ENCODE measurements at regions not wholly inside any gene's neighbourhood (a gene's known extent, or its start where the extent isn't known, plus 50 kb on each side); places are given as distances from the start of the nearest gene placed in this dataset.

DNA sequence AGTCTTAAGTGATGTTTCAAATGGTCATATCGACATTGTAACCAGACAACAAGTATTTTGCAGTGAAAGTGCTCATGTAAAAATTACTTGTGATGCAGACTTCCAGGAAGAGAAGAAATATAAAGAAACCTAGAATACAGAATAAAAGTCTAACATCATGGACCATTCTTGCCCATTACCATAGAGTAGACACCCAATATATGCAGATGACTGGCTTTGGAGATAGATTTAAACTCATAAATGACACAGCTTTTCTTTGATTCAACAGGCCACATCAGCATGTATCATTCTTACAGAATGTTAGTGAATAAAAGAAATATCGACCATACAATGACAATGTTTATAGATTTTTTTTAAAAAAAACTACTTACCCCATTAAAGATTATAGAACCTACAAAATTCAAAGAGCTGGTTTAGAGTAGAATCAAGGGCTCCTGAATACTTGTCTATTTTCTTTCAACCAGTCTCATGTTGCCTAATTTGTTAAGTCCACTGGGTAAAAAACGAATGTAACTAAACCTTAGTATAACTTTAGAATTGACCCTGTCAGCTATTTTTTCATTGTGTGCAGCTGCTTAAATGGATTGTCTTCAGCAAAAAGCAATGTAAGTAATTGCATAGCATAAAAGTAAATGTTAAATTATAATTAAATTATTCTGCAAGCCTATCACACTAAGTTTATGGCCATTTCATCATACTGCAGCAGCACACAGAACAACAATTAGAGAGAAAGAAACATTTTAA, 268.7 kb upstream of the AGTR1 start:
- Histone ChIP-seq H3K4me3 (ENCODE audit: low read length) (no peak overlapping the region), H3K36me3 (ENCODE audit: insufficient read depth, low read length) (no peaks in the 10 kb centered on the region), H3K27ac (ENCODE audit: low read length) (no peak overlapping the region), H3K9ac (ENCODE audit: low read length) (no peak overlapping the region), H3K4me2 (ENCODE audit: low read depth, low read length, poor library complexity, severe bottlenecking) (no peak overlapping the region), H4K20me1 (ENCODE audit: insufficient read depth, low read depth, low read length) (no peaks in the 10 kb centered on the region), H3K79me2 (ENCODE audit: low read length) (no peaks in the 10 kb centered on the region), H3K27me3 (ENCODE audit: low read length) (no peaks in the 10 kb centered on the region), H3K9me3 (ENCODE audit: low read length) (no peaks in the 10 kb centered on the region), H2AFZ (ENCODE audit: low read length) (no peak overlapping the region), H3K4me1 (ENCODE audit: low read length) (no peaks in the 10 kb centered on the region), H3K9me2 (replicated peaks; ENCODE audit: insufficient read depth, low read length) (no peaks in the 10 kb centered on the region)
- no peak for DNase-seq

DNA sequence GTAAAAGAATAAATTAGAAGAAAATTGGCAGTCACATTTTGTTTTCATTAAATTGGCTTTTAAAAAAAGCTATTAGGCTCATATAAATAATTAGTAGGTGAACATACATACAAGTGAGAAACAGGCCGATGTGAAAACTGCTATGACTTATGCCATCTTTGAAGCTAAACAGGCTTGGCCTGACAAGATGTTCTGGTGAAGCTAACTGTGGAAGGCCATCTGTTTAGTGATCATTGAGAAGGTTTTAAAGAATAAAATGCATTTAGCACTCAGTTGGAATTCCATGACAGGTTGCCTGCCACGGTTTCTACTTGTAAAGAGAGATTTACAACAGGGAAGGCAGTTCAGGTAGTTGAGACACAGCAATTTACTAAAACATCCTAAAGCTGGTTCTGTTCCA, 264.0 kb upstream of the AGTR1 start:
- no peak for DNase-seq
- no peaks in the 10 kb centered on the region for H3K9me3 ChIP-seq (ENCODE audit: low read length)
- no peaks in the 10 kb centered on the region for H3K4me1 ChIP-seq (ENCODE audit: low read length)
- H2AFZ ChIP-seq (ENCODE audit: low read length), result no peak overlapping the region
- H3K27ac ChIP-seq (ENCODE audit: low read length), result no peak overlapping the region
- no peaks in the 10 kb centered on the region for H3K9me2 ChIP-seq (replicated peaks; ENCODE audit: insufficient read depth, low read length)
- H3K4me3 ChIP-seq (ENCODE audit: low read length), result no peak overlapping the region
- no peak overlapping the region for H3K9ac ChIP-seq (ENCODE audit: low read length)
- no peak overlapping the region for H3K4me2 ChIP-seq (ENCODE audit: low read depth, low read length, poor library complexity, severe bottlenecking)
- no peaks in the 10 kb centered on the region for H3K27me3 ChIP-seq (ENCODE audit: low read length)
- H3K79me2 ChIP-seq (ENCODE audit: low read length), result no peaks in the 10 kb centered on the region
- H4K20me1 ChIP-seq (ENCODE audit: insufficient read depth, low read depth, low read length), result no peaks in the 10 kb centered on the region
- H3K36me3 ChIP-seq (ENCODE audit: insufficient read depth, low read length), result no peaks in the 10 kb centered on the region

DNA sequence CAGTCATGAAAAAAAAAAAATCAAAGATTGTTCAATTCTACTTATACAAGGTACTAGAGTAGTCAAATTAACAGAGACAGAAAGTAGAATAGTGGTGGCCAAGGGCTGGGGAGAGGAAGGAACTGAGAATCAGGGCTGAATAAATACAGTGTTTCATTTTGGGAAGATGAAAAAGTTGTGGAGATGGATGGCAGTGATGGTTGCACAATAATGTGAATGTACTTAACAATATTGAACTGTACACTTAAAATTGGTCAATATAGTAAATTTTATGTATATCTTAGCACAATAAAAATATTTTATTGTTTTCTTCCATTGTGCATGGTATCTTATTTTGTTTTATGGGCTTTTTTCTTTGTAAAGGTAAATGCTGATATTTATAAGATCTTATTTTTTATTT, 262.2 kb upstream of the AGTR1 start:
- Histone ChIP-seq H3K27ac (ENCODE audit: low read length) (no peak overlapping the region), H3K9me2 (replicated peaks; ENCODE audit: insufficient read depth, low read length) (no peaks in the 10 kb centered on the region), H2AFZ (ENCODE audit: low read length) (no peak overlapping the region), H3K9me3 (ENCODE audit: low read length) (no peaks in the 10 kb centered on the region), H3K4me2 (ENCODE audit: low read depth, low read length, poor library complexity, severe bottlenecking) (no peak overlapping the region), H3K27me3 (ENCODE audit: low read length) (no peaks in the 10 kb centered on the region), H3K79me2 (ENCODE audit: low read length) (no peaks in the 10 kb centered on the region), H4K20me1 (ENCODE audit: insufficient read depth, low read depth, low read length) (no peaks in the 10 kb centered on the region), H3K4me3 (ENCODE audit: low read length) (no peak overlapping the region), H3K36me3 (ENCODE audit: insufficient read depth, low read length) (no peaks in the 10 kb centered on the region), H3K9ac (ENCODE audit: low read length) (no peak overlapping the region), H3K4me1 (ENCODE audit: low read length) (no peaks in the 10 kb centered on the region)
- DNase-seq, result no peak

DNA sequence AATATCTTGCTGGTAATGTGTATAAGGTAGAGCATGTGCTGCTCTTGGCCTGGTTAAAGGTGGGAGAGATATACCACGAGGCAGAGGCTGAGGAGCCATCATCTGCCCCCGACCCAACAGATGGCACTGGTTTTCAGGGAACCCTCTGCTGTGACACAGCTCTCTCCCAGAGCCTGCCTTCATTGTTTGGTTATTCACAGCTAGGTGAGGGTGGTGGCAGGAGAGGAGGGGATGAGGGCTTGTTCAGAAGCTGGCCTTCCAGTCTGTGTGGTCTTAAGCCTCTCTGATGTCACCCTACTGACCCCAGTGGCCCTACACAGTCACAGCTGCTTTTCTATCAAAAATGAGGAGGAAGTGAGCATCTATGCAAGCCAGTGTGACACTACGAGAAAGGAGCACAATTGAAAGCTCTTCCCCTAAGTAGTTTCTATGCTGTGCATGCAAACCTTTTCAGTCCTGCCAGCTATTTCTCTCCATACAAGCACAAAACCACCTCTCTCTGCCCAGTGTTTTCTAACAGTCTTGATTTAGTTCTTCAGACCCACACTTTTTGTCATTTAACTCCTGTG, 258.4 kb upstream of the AGTR1 start:
- Histone ChIP-seq H3K9ac (ENCODE audit: low read length) (no peak overlapping the region), H3K36me3 (ENCODE audit: insufficient read depth, low read length) (no peaks in the 10 kb centered on the region), H2AFZ (ENCODE audit: low read length) (no peak overlapping the region), H4K20me1 (ENCODE audit: insufficient read depth, low read depth, low read length) (no peaks in the 10 kb centered on the region), H3K79me2 (ENCODE audit: low read length) (no peaks in the 10 kb centered on the region), H3K4me2 (ENCODE audit: low read depth, low read length, poor library complexity, severe bottlenecking) (no peak overlapping the region), H3K9me2 (replicated peaks; ENCODE audit: insufficient read depth, low read length) (no peaks in the 10 kb centered on the region), H3K4me1 (ENCODE audit: low read length) (no peaks in the 10 kb centered on the region), H3K27me3 (ENCODE audit: low read length) (no peaks in the 10 kb centered on the region), H3K9me3 (ENCODE audit: low read length) (no peaks in the 10 kb centered on the region), H3K4me3 (ENCODE audit: low read length) (no peak overlapping the region), H3K27ac (ENCODE audit: low read length) (no peak overlapping the region)
- no peak for DNase-seq

DNA sequence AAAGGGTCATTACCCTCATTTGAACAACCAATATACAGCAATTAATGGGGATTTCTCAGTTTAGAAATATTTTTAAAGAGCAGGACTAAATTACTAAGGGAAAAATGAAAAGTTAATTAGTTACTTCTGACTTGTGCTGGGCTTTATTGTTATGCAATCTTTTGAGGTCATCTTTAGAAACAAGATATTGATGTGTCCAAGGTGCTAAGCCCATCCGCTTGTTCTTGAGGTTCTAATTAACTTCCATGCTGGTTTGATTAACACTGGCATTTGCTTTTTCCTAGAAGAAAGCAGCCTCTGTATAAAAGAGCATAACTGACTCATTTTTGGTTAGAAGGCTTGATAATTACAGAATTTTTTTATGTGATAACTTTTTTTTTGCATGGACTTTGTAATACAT, 256.5 kb upstream of the AGTR1 start:
- Histone ChIP-seq H3K9me2 (replicated peaks; ENCODE audit: insufficient read depth, low read length) (no peaks in the 10 kb centered on the region), H2AFZ (ENCODE audit: low read length) (no peak overlapping the region), H3K9me3 (ENCODE audit: low read length) (no peaks in the 10 kb centered on the region), H4K20me1 (ENCODE audit: insufficient read depth, low read depth, low read length) (no peaks in the 10 kb centered on the region), H3K4me2 (ENCODE audit: low read depth, low read length, poor library complexity, severe bottlenecking) (no peak overlapping the region), H3K79me2 (ENCODE audit: low read length) (no peaks in the 10 kb centered on the region), H3K27me3 (ENCODE audit: low read length) (no peaks in the 10 kb centered on the region), H3K4me3 (ENCODE audit: low read length) (no peak overlapping the region), H3K36me3 (ENCODE audit: insufficient read depth, low read length) (no peaks in the 10 kb centered on the region), H3K4me1 (ENCODE audit: low read length) (no peaks in the 10 kb centered on the region), H3K9ac (ENCODE audit: low read length) (no peak overlapping the region), H3K27ac (ENCODE audit: low read length) (no peak overlapping the region)
- DNase-seq, result no peak

DNA sequence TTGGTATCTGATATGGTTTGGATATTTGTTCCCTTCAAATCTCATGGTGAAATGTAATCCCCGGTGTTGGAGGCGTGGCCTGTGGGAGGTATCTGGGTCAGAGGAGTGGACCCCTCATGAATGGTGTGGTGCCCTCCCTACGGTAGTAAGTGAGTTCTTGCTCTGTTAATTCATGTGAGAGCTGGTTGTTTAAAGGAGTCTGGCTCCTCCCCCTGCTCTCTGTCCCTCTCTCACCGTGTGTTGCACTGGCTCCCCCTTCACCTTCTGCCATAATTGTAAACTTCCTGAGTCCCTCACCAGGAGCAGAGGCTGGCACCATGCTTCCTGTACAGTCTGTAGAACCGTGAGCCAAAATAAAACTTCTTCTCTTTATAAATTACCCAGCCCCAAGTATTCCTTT, 246.9 kb upstream of the AGTR1 start:
- no peaks in the 10 kb centered on the region for H3K9me3 ChIP-seq (ENCODE audit: low read length)
- H3K9ac ChIP-seq (ENCODE audit: low read length), result no peak overlapping the region
- no peaks in the 10 kb centered on the region for H4K20me1 ChIP-seq (ENCODE audit: insufficient read depth, low read depth, low read length)
- H3K4me1 ChIP-seq (ENCODE audit: low read length), result no peaks in the 10 kb centered on the region
- H3K27me3 ChIP-seq (ENCODE audit: low read length), result no peaks in the 10 kb centered on the region
- no peak overlapping the region for H3K27ac ChIP-seq (ENCODE audit: low read length)
- DNase-seq, result no peak
- H3K79me2 ChIP-seq (ENCODE audit: low read length), result no peaks in the 10 kb centered on the region
- H3K9me2 ChIP-seq (replicated peaks; ENCODE audit: insufficient read depth, low read length), result no peaks in the 10 kb centered on the region
- no peak overlapping the region for H2AFZ ChIP-seq (ENCODE audit: low read length)
- no peak overlapping the region for H3K4me3 ChIP-seq (ENCODE audit: low read length)
- H3K36me3 ChIP-seq (ENCODE audit: insufficient read depth, low read length), result no peaks in the 10 kb centered on the region
- H3K4me2 ChIP-seq (ENCODE audit: low read depth, low read length, poor library complexity, severe bottlenecking), result no peak overlapping the region

DNA sequence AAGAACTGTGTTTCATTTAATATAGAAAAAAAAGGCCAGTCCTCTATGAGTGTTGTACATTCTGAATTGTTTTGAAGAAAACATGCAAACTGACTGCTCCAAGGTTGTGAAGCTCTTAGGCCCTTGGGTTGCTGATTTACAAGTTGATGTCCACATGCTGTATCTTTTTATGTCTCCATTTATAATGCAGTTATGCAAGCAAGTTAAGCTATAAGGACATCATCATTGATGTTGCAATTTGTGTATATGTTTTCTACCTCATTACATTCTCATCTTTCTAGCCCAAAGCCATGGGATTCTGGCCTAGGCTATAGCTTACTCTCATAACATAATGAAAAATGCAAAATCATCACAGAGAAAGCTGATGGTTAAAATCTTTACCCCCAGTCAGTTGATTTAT, 245.7 kb upstream of the AGTR1 start:
- H3K9me3 ChIP-seq (ENCODE audit: low read length), result no peaks in the 10 kb centered on the region
- no peaks in the 10 kb centered on the region for H3K79me2 ChIP-seq (ENCODE audit: low read length)
- H3K27ac ChIP-seq (ENCODE audit: low read length), result no peak overlapping the region
- no peaks in the 10 kb centered on the region for H3K27me3 ChIP-seq (ENCODE audit: low read length)
- no peak for DNase-seq
- H3K4me1 ChIP-seq (ENCODE audit: low read length), result no peaks in the 10 kb centered on the region
- no peak overlapping the region for H3K4me3 ChIP-seq (ENCODE audit: low read length)
- no peak overlapping the region for H3K4me2 ChIP-seq (ENCODE audit: low read depth, low read length, poor library complexity, severe bottlenecking)
- H3K9me2 ChIP-seq (replicated peaks; ENCODE audit: insufficient read depth, low read length), result no peaks in the 10 kb centered on the region
- no peaks in the 10 kb centered on the region for H4K20me1 ChIP-seq (ENCODE audit: insufficient read depth, low read depth, low read length)
- H3K36me3 ChIP-seq (ENCODE audit: insufficient read depth, low read length), result no peaks in the 10 kb centered on the region
- no peak overlapping the region for H3K9ac ChIP-seq (ENCODE audit: low read length)
- H2AFZ ChIP-seq (ENCODE audit: low read length), result no peak overlapping the region

DNA sequence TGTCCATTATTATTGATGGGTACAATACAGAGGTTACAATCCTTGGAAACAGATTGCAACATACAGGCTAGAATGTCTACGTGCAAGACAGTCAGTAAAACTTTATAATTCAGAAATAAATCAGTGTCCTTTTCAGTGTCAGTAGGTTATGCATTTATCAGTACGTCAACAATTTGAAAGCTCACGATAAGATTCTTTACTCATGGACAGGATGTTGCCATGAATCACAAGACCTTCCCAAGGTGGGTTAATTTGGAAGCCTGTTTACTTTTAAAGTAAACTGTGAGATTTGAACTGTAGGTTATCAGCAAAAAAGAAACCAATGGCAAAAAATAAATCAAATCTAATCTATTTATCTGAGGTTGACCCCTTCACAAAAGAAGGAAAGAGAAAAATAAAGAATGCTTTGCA, 243.9 kb upstream of the AGTR1 start:
- Histone ChIP-seq H3K27me3 (ENCODE audit: low read length) (no peaks in the 10 kb centered on the region), H3K9me3 (ENCODE audit: low read length) (no peaks in the 10 kb centered on the region), H3K4me1 (ENCODE audit: low read length) (no peaks in the 10 kb centered on the region), H3K36me3 (ENCODE audit: insufficient read depth, low read length) (no peaks in the 10 kb centered on the region), H3K9ac (ENCODE audit: low read length) (no peak overlapping the region), H3K9me2 (replicated peaks; ENCODE audit: insufficient read depth, low read length) (no peaks in the 10 kb centered on the region), H3K27ac (ENCODE audit: low read length) (no peak overlapping the region), H2AFZ (ENCODE audit: low read length) (no peak overlapping the region), H3K4me3 (ENCODE audit: low read length) (no peak overlapping the region), H4K20me1 (ENCODE audit: insufficient read depth, low read depth, low read length) (no peaks in the 10 kb centered on the region), H3K79me2 (ENCODE audit: low read length) (no peaks in the 10 kb centered on the region), H3K4me2 (ENCODE audit: low read depth, low read length, poor library complexity, severe bottlenecking) (no peak overlapping the region)
- DNase-seq, result no peak

All from Karpas-422 (cell line).